Suppressor macrophage (primary cell): ENCODE measurements at regions not wholly inside any gene's neighbourhood (a gene's known extent, or its start where the extent isn't known, plus 50 kb on each side); places are given as distances from the start of the nearest gene placed in this dataset.
A peak's percentile ranks its signal among the peaks of the same experiment; 100 is the strongest.
"Not testable (repeated sequence)": the region's sequence is repeated elsewhere in the genome, so short reads cannot be mapped to it uniquely, and the experiment has no call there.

Experiments used
- DNase-seq, 4 experiments: peaks; one replicate each; pipeline ENCODE4 v3.0.0-alpha.2; 2020 to 2022

GRCh38 chr18:39480494-39481195 is 1915.0 kb upstream of the CELF4 start:
- DNase-seq = no peak

- no peak for DNase-seq
Measured at GRCh38 chr18:39464006-39464405, 1898.4 kb upstream of the CELF4 start.

DNA sequence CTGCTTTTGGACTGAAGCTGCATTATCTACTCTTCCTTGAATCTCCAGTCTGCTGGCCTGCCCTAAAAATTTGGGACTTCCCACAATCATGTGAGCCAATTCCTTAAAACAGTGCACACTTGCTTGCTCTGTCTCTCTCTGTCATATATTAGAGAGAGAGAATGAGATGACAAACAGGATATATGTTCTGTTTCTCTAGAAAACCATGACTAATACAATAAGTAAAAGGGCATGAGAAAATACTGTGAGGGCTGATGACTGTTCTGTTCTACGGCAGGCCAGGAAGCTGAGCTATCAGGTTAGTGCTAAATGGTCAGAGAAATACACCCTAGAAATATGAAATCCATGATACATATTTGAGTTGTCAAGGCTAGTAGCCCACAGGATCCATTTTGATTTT is 1896.8 kb upstream of the CELF4 start:
- DNase-seq = peak in 1 of 4 experiments; percentile 1

DNA sequence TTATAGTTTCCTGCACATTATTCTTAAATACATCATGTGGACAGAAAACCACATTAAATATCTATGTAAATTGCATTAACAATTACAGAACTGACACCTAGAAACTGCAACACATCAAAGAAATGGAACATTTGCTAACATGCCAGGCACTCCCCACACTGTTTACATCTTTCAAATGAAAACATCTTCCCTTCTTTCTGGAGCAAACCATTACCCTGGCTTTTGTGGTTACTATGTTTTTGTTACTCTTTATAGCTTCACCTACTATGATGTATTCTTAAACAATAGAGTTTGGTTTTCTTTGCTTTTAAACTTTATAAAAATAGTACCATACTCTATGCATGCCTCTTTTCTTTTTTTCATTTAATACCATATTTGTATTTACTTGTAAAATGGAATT is 1894.5 kb upstream of the CELF4 start:
- DNase-seq = no peak

GRCh38 chr18:39455285-39455684 is 1889.7 kb upstream of the CELF4 start:
- peak in 2 of 4 experiments; percentile 1 to 11 for DNase-seq

DNA sequence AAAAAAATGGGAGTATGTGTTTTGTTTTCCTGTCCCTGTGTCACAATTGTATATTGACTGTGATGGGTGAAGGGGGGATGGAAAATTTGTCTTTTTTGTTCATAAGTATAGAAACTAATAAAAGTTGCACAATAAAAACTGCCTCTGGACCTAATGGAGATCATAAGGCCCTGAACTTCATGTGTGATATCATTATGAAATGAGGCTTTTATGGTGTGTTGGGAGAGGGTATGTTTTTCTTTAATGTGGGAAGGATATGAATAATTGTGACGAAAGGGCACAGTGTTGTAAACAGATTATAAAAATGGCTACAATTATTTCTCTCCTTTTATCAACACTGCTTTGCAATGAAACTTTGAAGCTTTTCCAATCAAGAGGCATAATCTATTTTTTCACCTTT is 1889.3 kb upstream of the CELF4 start:
- DNase-seq = no peak

GRCh38 chr18:39453882-39454281 is 1888.3 kb upstream of the CELF4 start:
- peak in 1 of 4 experiments; percentile 4 for DNase-seq

DNA sequence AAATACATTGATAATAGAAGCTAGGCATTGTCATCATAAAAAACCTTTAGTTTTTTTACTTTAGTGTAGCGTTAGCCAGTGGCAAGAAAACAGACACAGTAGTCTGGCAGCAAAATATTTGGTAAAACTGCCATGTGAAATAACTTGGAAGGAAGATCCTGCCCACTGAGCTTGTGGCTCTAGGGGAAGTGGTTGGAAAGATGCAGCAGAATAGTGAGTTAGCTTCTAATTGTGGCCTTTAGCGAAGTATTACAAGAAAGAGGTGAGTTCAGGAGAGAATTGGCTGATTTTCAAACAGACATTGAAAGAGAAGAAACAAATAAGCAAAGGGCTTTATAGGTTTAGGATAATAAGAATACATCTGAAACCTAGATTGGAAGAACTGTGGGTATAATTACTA is 1887.8 kb upstream of the CELF4 start:
- peak in 3 of 4 experiments; percentile 2 to 26 (median 5) for DNase-seq

- no peak for DNase-seq
Measured at GRCh38 chr18:39450958-39451357, 1885.4 kb upstream of the CELF4 start.

GRCh38 chr18:39449566-39449965 is 1884.0 kb upstream of the CELF4 start:
- no peak for DNase-seq

GRCh38 chr18:39448942-39449341 is 1883.3 kb upstream of the CELF4 start:
- DNase-seq = no peak

DNA sequence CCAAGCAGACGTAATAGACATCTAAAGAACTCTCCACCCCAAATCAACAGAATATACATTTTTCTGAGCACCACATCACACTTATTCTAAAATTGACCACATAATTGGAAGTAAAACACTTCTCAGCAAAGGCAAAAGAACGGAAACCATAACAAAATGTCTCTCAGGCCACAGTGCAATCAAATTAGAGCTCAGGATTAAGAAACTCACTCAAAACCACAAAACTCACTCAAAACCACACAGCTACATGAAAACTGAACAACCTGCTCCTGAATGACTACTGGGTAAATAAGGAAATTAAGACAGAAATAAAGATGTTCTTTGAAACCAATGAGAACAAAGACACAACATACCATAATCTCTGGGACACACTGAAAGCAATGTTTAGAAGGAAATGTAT is 1879.4 kb upstream of the CELF4 start:
- DNase-seq = not testable (repeated sequence)

DNA sequence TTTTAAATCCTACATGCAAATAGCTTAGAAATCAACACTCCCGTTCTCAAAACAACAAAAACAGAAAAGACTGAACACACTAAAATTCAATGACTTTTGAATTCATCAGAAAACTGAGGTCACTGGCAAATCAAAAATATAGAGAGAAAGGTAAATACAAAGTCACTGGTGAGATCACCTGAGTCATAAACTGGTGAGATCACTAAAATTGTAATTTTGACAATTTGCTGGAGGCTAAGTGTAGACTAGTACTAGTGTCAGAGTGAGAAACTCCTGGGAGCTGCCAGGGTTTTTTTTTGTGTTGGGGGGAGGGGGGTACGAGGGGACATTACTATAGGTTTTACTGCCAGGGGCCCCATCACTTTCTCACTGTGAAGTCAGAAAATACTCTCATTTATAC is 1876.0 kb upstream of the CELF4 start:
- no peak for DNase-seq

DNA sequence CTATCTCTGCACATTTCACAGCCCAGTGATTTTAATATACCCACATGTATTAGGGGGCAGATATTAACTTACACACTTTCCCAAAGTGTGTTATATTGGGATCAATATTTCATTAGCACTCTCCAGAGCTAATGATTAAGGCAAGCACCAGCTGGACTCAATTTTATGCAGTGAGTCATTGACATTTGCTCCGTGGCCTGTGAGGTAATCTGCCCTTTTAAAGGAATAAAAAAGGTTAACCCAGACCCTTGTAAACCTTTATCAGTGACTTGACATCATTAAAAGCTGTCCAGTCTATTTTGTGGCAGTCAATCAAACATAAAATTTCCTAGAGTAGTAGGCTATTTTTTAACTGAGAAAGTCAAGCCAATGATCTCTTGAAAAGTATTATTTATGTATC is 1870.4 kb upstream of the CELF4 start:
- DNase-seq = no peak

DNA sequence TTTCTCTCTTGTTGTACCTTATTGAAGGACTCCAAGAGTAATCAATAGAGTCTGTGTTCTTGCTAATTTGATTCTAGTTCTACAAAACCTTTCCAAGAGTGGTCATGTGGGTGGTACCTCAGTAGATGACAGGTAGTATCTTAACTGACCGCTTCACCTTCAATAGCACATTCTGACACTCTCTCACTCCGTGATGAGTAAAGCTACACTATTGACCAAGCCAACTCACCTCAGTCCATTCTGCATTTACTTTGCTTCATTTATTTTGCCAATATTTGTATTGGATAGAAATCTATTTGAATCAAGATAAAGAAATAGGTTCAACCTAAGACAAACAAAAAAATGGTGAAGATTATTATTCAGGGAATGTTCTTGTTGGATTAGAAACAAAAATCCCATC is 1869.6 kb upstream of the CELF4 start:
- no peak for DNase-seq

DNA sequence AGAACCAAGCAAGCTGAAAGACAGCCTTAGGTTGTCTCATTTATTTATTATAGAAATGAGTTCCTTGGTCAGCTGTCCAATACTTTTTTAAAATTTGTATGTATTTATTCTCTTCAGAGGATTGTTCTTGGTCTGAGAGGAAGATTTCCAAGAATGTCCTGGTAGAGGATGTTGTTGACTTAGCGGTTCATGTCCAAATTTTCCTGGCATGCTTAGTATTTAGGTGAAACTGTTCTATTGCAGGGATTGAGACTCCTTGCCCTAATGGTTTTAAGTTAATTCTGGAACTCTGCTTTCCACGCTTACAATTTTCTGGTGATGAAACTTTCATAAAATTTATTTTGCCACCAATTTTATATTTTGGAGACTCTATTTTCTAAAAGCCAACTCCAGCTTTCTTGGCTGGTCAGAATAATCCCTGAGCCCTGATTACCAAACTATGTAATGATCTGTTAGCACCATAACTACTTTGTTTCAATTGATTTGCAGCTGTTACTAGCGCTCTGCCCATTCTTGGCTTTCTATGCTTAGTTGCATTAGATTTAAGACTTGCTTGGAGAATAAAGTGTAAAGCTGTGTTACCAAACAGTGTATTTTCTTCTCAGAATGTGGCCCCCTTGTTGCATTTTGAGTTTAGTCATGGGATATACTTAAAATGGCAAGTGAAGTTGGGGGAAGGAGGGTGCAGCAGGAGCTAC is 1868.8 kb upstream of the CELF4 start:
- DNase-seq = no peak

GRCh38 chr18:39425172-39425850 is 1859.7 kb upstream of the CELF4 start:
- DNase-seq = no peak

DNA sequence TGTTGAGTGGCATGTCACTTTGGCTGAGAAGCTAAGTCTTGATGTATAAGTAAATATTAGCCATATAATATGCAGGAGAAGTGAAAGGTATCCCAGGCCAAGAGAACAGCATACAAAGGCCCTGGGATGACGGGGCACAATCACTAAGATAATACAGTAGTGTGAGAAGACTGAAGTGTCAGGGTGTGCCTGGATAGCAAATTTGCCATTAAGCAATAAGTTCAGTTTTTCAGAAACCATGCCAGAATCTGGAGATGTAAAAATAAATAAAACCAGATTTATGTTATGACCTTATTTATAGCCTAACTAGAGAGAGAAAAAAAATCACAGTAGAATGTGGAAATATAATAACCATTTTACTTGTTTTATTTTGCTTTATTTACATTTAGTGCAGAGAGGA is 1858.7 kb upstream of the CELF4 start:
- no peak for DNase-seq

DNA sequence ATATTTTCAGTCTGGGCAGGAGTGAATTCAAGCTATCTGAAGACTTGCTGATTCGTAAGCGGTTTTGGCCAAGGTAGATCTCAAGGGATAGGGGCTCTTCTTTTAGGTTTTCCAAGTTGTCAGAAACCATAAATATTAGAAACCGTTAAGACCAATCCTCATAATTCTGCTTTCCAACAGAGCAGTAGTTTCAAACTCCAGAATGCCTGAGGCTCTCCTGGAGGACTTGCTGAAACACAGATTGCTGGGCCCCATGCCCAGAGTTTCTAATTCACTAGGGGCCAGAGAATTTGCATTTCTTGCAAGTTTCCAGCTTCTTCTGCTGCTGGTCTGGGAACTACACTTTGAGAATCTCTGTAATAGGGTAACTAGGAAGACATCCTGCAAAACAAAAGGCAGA is 1855.7 kb upstream of the CELF4 start:
- DNase-seq = no peak

GRCh38 chr18:39419315-39419714 is 1853.7 kb upstream of the CELF4 start:
- no peak for DNase-seq

GRCh38 chr18:39415471-39415870 is 1849.9 kb upstream of the CELF4 start:
- DNase-seq = no peak

DNA sequence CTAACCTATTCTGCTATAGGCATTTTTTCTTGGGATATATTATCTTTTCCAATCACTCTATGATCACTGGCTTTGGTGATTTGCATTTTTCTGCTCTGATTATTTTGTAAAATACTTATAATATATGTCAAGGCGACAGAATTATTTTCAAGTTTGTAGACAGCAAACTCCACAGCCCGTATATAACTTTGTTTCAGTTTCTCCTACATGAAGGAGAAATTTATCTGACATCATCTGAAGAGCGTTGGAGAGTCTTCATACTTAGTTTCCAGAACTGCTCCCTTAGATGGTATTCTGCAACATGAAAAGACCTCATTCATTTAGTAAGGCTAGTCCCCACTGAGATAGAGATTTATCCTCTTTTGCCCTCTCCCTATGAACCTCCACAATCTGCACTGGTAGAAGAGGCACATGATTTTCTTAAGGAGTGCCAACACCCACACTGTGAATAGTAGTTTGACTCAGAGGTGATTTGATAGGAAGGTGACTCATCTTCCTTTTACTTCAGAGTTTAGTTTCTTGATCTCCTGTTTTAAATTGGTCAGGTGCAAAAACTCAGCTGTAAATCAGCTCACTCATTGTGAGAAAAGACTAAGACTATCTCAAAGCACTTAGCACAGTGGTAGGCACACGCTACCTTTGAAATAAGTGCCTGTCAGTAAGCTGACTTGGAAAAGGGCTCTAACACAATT is 1848.6 kb upstream of the CELF4 start:
- DNase-seq = peak in 2 of 4 experiments; percentile 1 to 25

DNA sequence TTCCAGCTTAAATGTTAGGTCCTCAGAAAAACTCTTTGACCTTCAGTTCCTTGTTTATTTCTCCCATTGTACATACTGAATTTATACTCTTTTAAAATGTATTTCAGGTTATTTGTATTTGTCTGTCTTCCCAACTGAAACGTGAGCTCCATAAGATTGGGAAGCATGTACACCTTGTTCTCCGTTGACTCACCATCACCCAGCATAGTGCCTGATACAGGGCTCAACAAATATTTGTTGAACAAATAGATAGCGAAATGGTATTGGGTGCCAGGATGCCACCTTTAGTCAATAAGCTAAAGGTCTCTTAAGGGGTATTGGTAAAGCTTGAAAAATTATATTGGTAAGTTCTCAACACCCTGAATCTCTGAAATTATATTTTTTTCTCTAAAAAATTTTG is 1841.3 kb upstream of the CELF4 start:
- no peak for DNase-seq
